ENCODE measurements at regions not wholly inside any gene's neighbourhood (a gene's known extent, or its start where the extent isn't known, plus 50 kb on each side); places are given as distances from the start of the nearest gene placed in this dataset.
"Not testable (repeated sequence)": the region's sequence is repeated elsewhere in the genome, so short reads cannot be mapped to it uniquely, and the experiment has no call there.

DNA sequence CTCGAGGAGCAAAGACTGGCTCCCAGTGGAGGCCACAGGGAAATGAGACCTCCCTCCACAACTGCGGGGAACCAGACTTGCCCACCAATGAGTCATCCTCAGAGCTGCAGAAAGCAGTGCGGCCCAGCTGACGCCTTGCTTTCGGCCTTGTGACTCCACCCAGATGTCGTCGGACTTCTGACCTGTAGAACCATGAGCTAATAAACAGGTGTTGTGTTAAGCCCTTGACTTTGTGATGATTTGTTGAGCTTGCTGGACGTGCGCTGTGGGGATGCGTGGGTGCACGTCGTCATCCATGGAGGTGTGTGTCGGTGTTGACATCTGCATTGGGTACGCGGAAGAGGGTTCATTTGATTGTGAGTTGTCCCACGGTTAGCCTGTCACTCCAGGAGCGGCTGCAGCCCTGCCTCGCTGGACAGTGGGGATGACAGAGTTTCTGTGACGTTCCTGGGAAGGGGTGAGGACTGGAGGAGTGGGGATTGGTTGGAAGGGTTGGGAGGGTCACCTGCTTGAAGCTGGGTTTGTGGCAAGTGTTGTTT is 154.1 kb downstream of the SH3BP4 start:
- DNase-seq (ENCODE audit: low spot score), result no peak

DNA sequence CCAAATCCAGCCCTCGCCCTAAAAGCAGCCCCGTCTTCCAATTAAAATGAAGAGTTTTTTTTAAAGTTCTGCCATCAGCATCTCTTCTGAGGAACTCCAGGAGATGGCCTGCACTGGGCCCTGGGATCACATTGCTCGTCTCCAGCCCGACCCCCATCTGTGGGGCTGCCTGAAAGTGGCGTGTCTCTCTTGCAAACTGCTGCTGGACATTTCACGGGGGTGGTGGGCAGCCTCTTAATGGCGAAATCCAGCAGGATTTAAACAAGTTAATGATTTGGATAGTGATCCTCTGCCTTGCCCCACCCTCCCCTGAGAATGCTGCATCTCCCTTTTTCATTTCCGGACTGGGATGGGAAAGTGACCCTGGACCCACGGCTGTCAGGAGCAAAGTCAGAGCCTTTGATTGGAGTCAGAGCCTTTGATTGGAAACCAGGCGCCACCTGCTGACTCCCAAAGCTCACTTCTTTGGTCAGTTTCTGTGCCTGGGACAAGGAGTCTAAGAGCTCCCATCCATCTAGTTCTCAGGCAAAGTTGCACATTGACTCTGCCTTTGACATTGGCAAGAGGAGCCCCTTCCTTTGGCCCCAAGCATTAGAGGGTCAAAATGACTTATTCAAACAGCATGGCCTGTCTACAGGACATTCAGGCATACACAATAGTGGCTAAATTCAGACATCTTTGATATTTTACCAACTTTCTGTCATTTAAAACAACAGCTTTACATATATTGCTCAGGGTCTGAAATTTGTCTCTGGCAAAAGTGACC is 155.2 kb downstream of the SH3BP4 start:
- peak; percentile 80 for DNase-seq (ENCODE audit: low spot score)

DNA sequence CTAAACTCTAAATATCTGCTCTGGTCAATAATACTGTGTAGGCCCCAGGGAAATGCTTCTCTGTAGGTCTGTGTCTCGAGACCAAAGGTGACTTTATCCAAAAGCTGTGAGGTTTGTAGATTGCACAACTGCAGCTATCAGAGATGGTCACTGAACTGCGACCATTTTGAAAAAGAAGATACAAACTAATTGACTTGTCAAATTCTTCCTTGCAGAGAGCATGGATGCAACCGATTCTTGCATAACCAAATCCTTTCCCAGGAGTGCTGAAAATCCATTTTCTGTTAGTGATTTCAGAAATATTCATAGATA is 155.8 kb downstream of the SH3BP4 start:
- no peak for DNase-seq (ENCODE audit: low spot score)

DNA sequence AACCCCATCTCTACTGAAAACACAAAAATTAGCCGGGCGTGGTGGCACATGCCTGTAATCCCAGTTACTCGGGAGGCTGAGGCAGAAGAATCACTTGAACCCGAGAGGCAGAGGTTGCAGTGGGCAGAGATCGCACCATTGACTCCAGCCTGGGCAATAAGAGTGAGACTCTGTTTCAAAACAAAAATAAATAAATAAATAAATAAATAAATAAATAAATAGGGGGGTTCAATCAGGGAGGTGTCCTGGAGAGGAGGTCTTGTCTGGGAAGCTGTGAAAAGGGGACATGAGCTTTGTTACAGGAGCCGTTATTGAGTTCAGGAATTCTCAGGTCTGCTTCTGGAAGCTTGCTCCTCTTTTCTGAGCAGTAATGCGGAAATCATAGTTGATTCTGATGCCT is 157.7 kb downstream of the SH3BP4 start:
- DNase-seq (ENCODE audit: low spot score), result not testable (repeated sequence)

DNA sequence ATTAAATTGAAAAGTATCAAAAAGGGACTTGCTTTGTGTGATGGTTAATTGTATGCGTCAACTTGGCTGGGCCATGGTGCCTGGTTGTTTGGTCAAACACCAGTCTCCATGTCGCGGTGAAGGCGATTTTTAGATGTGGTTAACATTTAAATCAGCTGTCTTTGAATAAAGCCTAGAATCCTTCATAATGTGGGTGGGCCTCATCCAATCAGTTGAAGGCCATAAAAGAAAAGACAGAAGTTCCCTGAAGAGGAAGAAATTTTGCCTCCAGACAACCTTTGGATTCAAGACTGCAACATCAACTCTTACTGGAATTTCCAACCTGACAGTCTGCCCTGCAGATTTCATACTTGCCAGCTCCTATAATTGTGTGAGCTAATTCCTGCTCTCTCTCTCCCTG is 160.5 kb downstream of the SH3BP4 start:
- no peak for DNase-seq (ENCODE audit: low spot score)

DNA sequence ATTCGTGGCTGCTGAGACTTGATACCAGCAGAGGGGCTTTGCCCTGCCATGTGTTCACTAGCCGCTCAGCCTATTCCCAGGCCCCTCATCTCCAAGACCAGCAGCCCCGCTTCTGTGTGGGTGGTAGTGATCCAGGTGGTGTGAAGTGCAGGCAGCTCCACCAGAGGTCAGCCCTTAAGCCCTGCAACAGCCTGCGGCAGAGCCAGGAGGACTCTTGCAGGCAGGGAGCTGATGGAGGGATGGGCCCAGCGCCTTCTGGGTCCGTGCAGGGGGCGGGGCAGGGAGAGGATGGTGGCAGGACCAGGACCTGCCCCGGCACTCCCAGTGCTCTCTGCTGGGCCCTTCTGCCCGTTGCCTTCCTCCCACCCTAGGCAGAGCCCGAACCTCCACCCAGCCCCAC is 162.0 kb downstream of the SH3BP4 start:
- DNase-seq (ENCODE audit: low spot score), result no peak

DNA sequence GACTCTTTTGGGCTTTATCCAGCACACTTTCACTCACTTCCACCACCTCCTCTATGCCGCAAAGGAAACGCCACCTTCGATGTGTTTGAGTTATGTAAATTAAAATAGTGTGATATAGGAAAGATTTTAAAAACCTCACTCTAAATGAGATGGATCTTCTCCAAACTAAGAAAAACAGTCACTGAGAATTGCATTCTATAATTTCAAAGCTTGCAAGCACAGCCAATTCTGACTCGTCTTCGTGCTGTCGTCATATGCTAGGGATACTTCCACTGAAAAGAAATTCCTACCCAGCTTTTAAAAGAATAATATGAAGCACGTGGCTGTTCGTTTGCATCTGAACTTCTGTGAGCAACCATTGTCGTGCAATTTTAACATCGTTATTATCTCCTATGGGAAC is 162.5 kb downstream of the SH3BP4 start:
- DNase-seq (ENCODE audit: low spot score), result no peak

DNA sequence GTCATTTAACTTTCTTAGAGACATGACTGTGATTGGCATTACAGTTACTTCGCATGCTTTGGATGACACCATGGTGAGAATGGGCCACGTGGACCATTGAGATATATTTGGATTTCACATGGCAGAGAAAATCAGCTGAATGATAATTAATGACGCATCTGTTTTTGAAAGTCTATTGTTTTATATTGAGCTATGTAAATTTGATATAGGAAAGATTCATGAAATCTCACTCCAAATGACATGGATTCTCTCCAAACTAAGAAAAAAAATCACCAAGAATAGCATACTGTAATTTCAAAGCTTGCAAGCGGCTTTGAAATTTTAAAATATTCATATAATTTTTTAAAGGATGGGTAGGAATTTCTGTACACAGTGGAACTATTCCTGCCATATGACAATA is 163.7 kb downstream of the SH3BP4 start:
- no peak for DNase-seq (ENCODE audit: low spot score)

DNA sequence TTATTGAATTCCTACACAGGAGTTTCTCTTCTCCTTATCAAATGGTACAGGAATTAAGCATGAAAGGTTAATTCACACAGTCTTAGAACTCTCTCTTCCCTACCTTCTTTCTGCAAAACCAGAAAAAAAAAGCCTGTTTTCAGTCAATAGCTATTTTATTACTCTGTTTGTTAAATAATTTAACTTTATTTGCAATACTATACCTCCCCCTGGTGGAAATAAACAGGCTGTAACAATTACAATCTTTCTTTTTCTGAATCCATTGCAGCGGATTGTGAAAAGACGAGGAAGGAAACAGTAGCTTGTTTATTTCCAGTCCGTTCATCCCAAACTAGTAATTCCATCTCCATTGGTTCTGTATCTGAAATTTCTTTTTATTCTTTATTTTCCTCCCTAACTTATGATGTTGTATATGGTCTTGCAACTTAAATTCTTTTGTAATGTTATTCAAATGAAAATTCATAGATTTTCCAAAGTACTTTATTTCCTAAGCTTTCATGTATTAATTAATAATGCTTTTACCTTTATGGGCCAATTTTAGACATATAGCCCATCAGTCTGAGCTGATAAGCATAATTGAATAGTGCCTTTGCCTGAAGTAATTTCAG is 165.2 kb downstream of the SH3BP4 start:
- no peak for DNase-seq (ENCODE audit: low spot score)

DNA sequence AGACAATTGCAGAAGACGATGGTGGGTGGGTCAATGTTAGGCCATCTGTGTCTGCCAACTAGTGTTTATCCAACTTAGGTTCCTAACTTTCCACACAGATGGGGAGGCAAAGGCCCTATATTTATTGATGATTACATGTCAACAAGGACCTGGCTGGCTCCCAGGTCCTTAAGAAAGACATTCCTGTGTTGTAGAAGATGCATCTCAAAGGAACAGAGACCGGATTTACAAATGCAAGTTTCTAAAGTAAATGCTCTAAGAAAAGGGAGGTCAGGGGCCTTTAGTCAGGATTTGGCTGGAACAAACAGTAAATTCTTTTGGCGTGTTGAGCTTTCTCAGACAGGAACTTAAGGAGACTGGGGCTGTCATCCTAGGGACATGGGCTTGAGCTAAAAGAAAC is 175.0 kb downstream of the SH3BP4 start:
- no peak for DNase-seq (ENCODE audit: low spot score)

DNA sequence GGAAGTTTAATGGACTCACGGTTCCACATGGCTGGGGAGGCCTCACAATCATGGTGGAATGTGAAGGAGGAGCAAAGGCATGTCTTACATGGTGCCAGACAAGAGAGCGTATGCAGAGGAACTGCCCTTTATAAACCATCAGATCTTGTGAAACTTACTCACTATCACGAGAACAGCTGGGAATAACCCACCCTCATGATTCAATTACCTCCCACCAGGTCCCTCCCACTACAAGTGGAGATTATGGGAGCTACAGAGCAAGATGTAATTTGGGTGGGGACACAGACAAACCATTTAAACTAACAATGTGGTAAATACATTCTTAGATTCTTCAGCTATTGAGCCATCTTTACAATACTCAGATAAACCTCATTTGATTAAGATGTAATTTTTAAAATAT is 176.1 kb downstream of the SH3BP4 start:
- no peak for DNase-seq (ENCODE audit: low spot score)

DNA sequence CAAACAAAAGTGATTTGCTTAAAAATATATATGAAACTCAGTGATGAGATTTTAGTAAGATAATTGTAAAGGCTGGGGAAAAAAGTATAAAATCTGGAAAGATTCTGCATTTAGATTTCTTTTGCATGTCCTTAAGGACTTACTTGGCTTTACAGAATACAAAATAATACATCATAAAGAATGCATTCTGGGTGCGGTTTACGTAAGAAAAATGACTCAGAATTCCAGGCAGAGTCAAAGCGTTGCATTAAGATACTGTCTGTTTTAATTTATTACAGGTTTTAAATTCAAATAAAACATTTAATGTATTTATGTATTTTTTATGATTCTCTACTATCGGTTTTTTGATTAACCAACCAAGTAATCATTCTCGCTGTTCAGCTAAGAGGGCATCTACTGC is 178.0 kb downstream of the SH3BP4 start:
- no peak for DNase-seq (ENCODE audit: low spot score)

DNA sequence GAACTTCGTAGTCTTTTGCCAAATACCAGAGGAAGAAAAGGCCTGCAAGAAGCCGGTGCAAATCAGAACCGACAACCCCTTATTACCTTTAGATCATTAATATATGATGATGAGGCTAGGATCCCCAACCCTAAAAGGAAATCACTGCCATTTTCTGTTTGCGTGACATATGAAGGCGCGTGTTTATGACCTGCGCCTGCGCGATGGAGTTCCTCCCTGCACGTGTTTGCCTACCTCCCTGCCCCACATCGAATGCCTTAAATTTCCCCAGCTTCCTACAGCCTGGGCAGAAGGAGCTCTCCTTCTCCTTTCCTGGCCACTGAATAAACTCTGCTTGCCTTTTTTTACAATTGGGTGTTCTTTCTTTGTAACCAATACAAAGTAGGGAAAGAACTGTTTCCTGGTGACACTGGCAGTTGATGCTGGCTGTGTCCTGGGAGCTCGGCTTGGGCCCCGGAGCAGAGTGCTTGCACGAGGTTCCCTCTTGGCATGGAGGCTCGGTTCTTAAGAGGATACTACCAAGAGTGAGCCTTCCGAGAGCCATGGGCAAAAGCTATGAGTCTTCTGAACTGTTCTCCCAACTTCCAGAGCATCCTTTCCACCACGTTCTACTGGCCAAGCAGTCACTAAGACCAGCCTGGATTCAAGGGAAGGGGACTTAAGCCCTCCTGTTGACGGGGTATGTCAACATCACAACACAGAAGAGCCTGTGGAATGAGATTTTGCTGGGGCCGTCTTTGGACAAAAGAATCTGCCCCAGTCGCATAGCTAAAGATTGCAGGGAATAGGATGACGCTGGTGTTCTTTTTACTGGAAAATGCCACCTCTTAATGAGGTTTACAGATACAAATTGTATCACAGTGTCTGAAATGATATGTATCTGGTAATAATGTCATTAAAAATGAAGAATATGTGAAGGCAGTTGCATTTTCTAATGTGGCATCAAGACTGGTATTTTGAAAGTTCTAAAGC is 179.8 kb downstream of the SH3BP4 start:
- no peak for DNase-seq (ENCODE audit: low spot score)

DNA sequence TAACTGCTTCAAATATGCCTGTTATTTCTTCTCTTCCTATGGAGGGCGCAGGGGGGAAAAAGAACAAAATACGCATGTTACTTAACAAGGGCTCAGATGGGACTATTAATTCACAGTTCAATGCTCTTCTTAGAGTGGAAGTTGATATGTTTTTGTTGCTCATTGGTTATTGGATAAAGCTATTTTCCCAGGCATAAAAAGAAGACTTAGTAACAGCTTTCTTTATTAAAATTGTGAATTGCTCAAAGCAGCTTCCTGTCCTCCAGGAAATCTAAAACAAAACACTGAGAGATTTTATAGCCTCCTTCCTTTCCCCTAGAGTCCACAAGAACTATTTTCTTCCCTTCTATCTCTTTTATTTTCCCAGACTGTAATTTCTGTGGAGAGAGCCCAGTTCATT is 180.8 kb downstream of the SH3BP4 start:
- no peak for DNase-seq (ENCODE audit: low spot score)

DNA sequence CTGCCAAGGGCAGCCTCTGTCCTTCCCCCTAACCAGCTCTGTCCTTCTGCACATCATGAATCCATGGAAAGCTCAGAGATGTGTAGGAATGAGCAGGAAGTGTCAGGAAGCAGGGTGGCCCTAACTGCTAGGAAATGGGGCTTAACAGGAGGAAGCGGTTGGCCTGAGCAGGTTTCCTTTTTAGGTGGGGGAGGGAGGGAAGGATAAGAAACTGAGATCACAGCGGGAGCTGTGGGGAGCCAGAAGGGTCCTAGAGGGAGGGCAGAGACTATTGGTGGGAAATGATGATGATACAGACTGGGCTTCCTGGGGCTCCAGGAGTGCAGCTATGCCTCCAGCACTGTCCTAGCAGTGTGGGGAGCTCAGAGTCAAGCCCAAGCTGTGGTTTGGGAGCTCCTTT is 182.0 kb downstream of the SH3BP4 start:
- no peak for DNase-seq (ENCODE audit: low spot score)

DNA sequence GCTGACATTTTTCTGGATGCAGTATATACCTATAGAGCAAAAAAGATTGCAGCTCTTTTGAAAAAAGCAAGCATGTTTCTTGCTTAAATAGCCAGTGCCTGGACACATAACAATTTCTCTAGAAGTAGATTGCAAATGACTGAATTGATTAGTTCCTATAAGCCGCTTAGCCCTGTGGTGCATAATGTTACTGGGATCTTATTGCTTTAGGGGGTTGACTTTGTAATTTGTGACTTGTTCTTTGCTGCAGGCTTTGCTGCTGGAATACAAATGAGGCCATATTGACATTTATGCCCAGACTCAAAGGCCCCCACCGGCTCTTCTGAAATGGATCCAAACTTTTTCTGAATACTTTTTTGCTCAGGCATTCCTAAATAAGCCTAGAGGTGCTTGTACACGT is 182.6 kb downstream of the SH3BP4 start:
- DNase-seq (ENCODE audit: low spot score), result no peak

DNA sequence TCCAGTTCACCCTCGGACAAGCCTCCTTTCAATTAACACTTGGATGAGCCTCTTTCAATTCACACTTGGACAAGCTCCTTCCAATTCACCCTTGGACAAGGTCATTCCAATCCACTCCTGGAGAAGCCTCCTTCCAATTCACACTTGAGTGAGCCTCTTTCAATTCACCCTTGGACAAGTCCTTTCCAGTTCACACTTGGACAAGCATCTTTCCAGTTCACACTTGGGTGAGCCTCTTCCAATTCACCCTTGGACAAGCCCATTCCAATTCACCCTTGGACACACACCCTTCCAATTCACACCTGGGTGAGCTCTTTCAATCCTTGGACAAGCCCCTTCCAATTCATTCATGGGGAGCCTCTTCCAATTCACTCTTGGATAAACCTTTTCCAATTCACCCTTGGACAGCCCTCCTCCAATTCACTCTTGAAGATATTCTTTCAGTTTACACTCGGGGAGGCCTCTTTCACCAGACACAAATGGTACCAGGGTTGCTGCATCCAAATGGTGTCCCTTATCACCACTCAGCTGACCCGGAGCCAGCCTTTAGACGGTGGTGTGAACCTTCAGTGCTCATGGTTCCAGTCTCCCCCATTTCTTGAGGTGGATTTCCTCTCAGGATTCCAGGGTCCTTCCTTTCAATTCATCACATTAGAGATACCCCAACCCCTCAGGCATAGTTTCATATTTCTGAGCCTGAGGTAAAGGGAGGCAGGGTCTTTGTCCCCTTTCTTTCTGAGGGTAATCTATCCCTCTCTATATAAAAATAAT is 183.6 kb downstream of the SH3BP4 start:
- no peak for DNase-seq (ENCODE audit: low spot score)

DNA sequence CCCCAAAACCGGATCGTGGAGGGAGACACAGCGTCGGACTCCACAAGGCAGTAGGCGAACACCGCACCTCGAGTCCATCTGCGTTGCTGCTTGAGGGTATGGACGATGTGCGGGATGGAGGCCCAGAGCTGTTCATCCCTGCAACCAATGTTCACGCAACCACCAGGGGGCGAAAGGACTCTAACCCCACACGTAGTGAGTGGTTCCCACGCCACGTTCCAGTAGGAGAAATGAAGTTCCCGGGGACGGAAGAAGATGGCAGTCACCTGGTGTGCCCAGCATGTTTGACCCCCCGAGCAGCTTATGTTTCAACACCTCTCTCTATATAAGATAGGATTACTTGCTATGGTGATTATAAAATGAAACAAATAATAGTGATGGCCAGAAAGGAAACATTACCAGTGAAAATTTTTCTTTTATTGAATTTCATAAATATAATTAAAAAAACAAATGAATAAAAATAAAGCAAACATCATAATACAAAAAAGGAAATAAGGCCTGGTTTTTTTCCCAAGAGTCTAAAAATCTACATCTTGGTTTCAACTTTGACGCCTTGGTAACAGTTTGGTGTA is 184.3 kb downstream of the SH3BP4 start:
- DNase-seq (ENCODE audit: low spot score), result no peak

DNA sequence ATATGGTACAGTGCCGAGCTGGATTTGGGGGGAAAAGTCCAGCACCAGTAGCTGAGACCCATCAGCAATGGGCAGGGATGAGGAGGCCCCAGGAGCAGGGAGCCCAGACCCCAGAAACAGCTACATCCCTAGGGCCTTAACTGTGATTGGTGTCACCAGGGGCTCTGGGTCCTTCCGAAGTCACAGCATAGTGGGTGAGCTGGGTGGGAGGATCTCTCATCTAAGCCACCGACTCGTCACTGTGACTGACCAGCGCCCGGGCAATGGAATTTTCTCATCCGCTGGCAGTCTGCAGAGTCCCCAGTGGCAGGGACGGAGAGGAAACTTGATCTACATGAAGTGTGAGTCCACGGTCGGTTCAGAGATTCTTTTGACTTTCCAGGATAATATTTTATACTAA is 186.5 kb downstream of the SH3BP4 start:
- no peak for DNase-seq (ENCODE audit: low spot score)

DNA sequence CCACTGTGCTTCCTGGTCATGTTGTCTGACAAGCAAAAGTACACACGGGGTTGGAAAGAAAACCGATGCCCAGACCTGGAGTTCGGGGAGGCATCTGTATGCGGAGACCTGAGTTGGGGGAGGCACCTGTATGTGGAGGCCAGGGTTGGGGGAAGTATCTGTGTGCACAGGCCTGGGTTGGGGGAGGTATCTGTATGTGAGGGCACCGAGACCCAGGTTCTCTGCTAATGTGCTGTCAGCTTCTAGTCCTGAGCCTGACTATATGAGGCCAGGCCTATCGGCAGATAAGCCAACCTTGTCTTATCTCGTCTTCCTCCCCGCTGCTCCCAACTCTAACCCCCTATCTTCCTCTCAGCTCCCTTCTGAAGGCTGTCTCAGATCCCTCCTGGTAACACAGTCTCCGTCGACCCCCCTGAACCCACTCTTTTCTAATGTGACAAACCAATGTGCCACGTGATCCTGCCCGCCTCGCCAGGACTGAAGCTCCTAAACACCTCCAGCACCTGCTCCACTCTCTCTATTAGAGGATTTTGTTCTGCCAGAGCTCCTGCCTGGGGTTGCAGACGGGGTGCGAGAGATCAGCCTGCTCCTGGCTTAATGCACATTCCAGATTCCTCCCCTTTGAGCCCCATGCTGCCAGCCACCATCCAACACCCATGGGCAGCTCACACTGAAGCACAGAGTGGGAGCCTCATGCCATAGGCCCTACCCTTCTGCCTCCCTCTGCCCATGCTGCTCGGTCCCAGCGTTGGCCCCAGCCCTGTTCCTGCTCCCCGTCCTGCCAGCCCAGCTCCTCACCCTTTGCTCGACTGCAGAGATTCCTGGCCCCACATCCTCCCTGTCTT is 188.4 kb downstream of the SH3BP4 start:
- DNase-seq (ENCODE audit: low spot score), result no peak

DNA sequence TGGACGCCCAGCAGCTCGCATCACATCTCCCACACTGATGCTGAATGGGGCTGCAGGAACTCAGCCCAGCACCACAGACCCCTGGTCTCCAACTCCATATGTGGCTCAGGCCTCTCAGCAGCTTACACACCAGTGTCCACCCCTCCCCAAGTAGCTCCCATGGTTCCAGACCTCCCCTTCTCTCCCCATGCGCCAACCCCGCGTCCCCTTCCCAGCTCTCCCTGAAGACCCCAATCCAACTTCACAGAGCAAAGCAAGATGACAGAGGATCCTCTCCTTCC is 188.9 kb downstream of the SH3BP4 start:
- DNase-seq (ENCODE audit: low spot score), result no peak

Data from left forelimb (tissue), 1 donor.